ENCODE measurements at regions not wholly inside any gene's neighbourhood (a gene's known extent, or its start where the extent isn't known, plus 50 kb on each side); places are given as distances from the start of the nearest gene placed in this dataset.

GRCh38 chr1:208909011-208909984 lies 665.1 kb upstream of the PLXNA2 start:
- H3K4me1 ChIP-seq (ENCODE audit: insufficient read depth, low read length, poor library complexity, severe bottlenecking): no peaks in the 10 kb centered on the region
- no peaks in the 10 kb centered on the region for H3K79me2 ChIP-seq (ENCODE audit: insufficient read depth, low read length)
- H2AFZ ChIP-seq (ENCODE audit: low read length): no peak overlapping the region
- H3F3A ChIP-seq (ENCODE audit: low read depth): no peaks in the 10 kb centered on the region
- H3K36me3 ChIP-seq (ENCODE audit: insufficient read depth, low read length): no peaks in the 10 kb centered on the region
- no peak overlapping the region for H3K4me2 ChIP-seq (ENCODE audit: low read depth, low read length, poor library complexity, severe bottlenecking)
- no peak for TF ChIP-seq CTCF (conservative IDR thresholded peaks at IDR 0.05; ENCODE audit: low read length)
- no peak for TF ChIP-seq EZH2phosphoT487 (IDR thresholded peaks at IDR 0.05; ENCODE audit: borderline replicate concordance)
- H3K4me3 ChIP-seq (ENCODE audit: low read length, poor library complexity, severe bottlenecking): no peak overlapping the region
- H3K27me3 ChIP-seq (ENCODE audit: insufficient read depth, low read length, poor library complexity, severe bottlenecking): no peaks in the 10 kb centered on the region
- H4K20me1 ChIP-seq (ENCODE audit: insufficient read depth, low read length, poor library complexity, severe bottlenecking): no peaks in the 10 kb centered on the region
- H3K9me2 ChIP-seq (replicated peaks; ENCODE audit: low read depth, low read length): no peaks in the 10 kb centered on the region
- H3K9me3 ChIP-seq (ENCODE audit: insufficient read depth, low read depth, low read length): no peaks in the 10 kb centered on the region
- no peak overlapping the region for H3K9ac ChIP-seq (ENCODE audit: low read depth, low read length, poor library complexity, severe bottlenecking)

GRCh38 chr1:208910161-208910560 lies 666.0 kb upstream of the PLXNA2 start:
- Histone ChIP-seq H3K36me3 (ENCODE audit: insufficient read depth, low read length) (no peaks in the 10 kb centered on the region), H3K9ac (ENCODE audit: low read depth, low read length, poor library complexity, severe bottlenecking) (no peak overlapping the region), H2AFZ (ENCODE audit: low read length) (no peak overlapping the region), H3F3A (ENCODE audit: low read depth) (no peaks in the 10 kb centered on the region), H3K9me3 (ENCODE audit: insufficient read depth, low read depth, low read length) (no peaks in the 10 kb centered on the region), H3K4me1 (ENCODE audit: insufficient read depth, low read length, poor library complexity, severe bottlenecking) (no peaks in the 10 kb centered on the region), H3K4me3 (ENCODE audit: low read length, poor library complexity, severe bottlenecking) (no peak overlapping the region), H3K9me2 (replicated peaks; ENCODE audit: low read depth, low read length) (no peaks in the 10 kb centered on the region), H3K27me3 (ENCODE audit: insufficient read depth, low read length, poor library complexity, severe bottlenecking) (no peaks in the 10 kb centered on the region), H4K20me1 (ENCODE audit: insufficient read depth, low read length, poor library complexity, severe bottlenecking) (no peaks in the 10 kb centered on the region), H3K4me2 (ENCODE audit: low read depth, low read length, poor library complexity, severe bottlenecking) (no peak overlapping the region), H3K79me2 (ENCODE audit: insufficient read depth, low read length) (no peaks in the 10 kb centered on the region)
- no peak for TF ChIP-seq EZH2phosphoT487 (IDR thresholded peaks at IDR 0.05; ENCODE audit: borderline replicate concordance)
- TF ChIP-seq CTCF (conservative IDR thresholded peaks at IDR 0.05; ENCODE audit: low read length): no peak

- no peak for TF ChIP-seq CTCF (conservative IDR thresholded peaks at IDR 0.05; ENCODE audit: low read length)
- no peak for TF ChIP-seq EZH2phosphoT487 (IDR thresholded peaks at IDR 0.05; ENCODE audit: borderline replicate concordance)
Measured at GRCh38 chr1:208917281-208917680, 666.2 kb upstream of the CAMK1G start.

More at GRCh38 chr1:208917281-208917680, 666.2 kb upstream of the CAMK1G start:
- Histone ChIP-seq H3K9me3 (ENCODE audit: insufficient read depth, low read depth, low read length) (no peaks in the 10 kb centered on the region), H3K9ac (ENCODE audit: low read depth, low read length, poor library complexity, severe bottlenecking) (no peak overlapping the region), H3K9me2 (replicated peaks; ENCODE audit: low read depth, low read length) (0 out of 2 replicates have a peak, but pooled peaks cover 3% of the 10 kb centered on the region), H2AFZ (ENCODE audit: low read length) (no peak overlapping the region), H3K4me2 (ENCODE audit: low read depth, low read length, poor library complexity, severe bottlenecking) (no peak overlapping the region), H3K79me2 (ENCODE audit: insufficient read depth, low read length) (no peaks in the 10 kb centered on the region), H3K36me3 (ENCODE audit: insufficient read depth, low read length) (no peaks in the 10 kb centered on the region), H4K20me1 (ENCODE audit: insufficient read depth, low read length, poor library complexity, severe bottlenecking) (no peaks in the 10 kb centered on the region), H3K4me3 (ENCODE audit: low read length, poor library complexity, severe bottlenecking) (no peak overlapping the region), H3K27me3 (ENCODE audit: insufficient read depth, low read length, poor library complexity, severe bottlenecking) (no peaks in the 10 kb centered on the region), H3K4me1 (ENCODE audit: insufficient read depth, low read length, poor library complexity, severe bottlenecking) (no peaks in the 10 kb centered on the region), H3F3A (ENCODE audit: low read depth) (no peaks in the 10 kb centered on the region)

Measured in Loucy (cell line).